Neural cell (in vitro differentiated cells): ENCODE measurements at regions not wholly inside any gene's neighbourhood (a gene's known extent, or its start where the extent isn't known, plus 50 kb on each side); places are given as distances from the start of the nearest gene placed in this dataset.

Source experiments
- H2AFZ ChIP-seq: fragments of 200-600, 300-800 bp; sonication (generic), shearing (Covaris generic); 2 replicates; pipeline ENCODE4 v1.6.0; 2014; ENCODE audit warnings: low read depth, mild to moderate bottlenecking, antibody characterized with exemption, low read length, moderate library complexity
- H3F3A ChIP-seq: fragments of 200-600 bp; shearing (Covaris generic); 2 replicates; pipeline ENCODE4 v1.6.1; 2016; ENCODE audit warnings: mild to moderate bottlenecking, moderate library complexity, mixed read lengths, antibody characterized with exemption, low read length; ENCODE audit not compliant: insufficient read depth, poor library complexity, severe bottlenecking
- H3K27ac ChIP-seq: fragments of 200-600, 300-800 bp; sonication (generic), shearing (Covaris generic); 2 replicates; pipeline ENCODE4 v1.5.1; 2014; ENCODE audit warnings: mild to moderate bottlenecking, low read length, moderate library complexity
- H3K27me3 ChIP-seq: fragments of 300-800, 200-600 bp; sonication (generic), shearing (Covaris generic); 2 replicates; pipeline ENCODE4 v1.6.0; 2014; ENCODE audit warnings: mild to moderate bottlenecking, low read depth, low read length, moderate library complexity; ENCODE audit not compliant: insufficient read depth
- H3K36me3 ChIP-seq: fragments of 300-800, 200-600 bp; sonication (generic), shearing (Covaris generic); 2 replicates; pipeline ENCODE4 v1.5.1; 2014; ENCODE audit warnings: mild to moderate bottlenecking, antibody characterized with exemption, low read length, moderate library complexity; ENCODE audit not compliant: insufficient read depth
- H3K4me2 ChIP-seq: fragments of 300-800, 200-600 bp; sonication (generic), shearing (Covaris generic); 2 replicates; pipeline ENCODE4 v1.6.0; 2014; ENCODE audit warnings: mild to moderate bottlenecking, low read length
- H3K4me3 ChIP-seq: fragments of 300-800, 200-600 bp; sonication (generic), shearing (Covaris generic); 2 replicates; pipeline ENCODE4 v1.5.1; 2014; ENCODE audit warnings: mild to moderate bottlenecking, low read length, moderate library complexity
- H3K79me2 ChIP-seq: fragments of 200-600 bp; shearing (Covaris generic); replicated peaks from 2 replicates; pipeline ENCODE4 v1.6.0; 2014; ENCODE audit warnings: mild to moderate bottlenecking, low read length, moderate library complexity; ENCODE audit not compliant: insufficient read depth
- H3K9ac ChIP-seq: fragments of 300-800, 200-600 bp; sonication (generic), shearing (Covaris generic); 2 replicates; pipeline ENCODE4 v1.6.1; 2016; ENCODE audit warnings: mild to moderate bottlenecking, low read length, mixed read lengths
- H3K9me2 ChIP-seq: fragments of 200-600 bp; shearing (Covaris generic); 2 replicates; pipeline ENCODE4 v1.6.1; 2016; ENCODE audit warnings: mild to moderate bottlenecking, low read length, mixed read lengths; ENCODE audit not compliant: insufficient read depth
- H3K9me3 ChIP-seq: fragments of 200-600, 300-800 bp; sonication (generic), shearing (Covaris generic); 2 replicates; pipeline ENCODE4 v1.6.1; 2016; ENCODE audit warnings: mild to moderate bottlenecking, mixed run types, low read length, moderate library complexity, mixed read lengths
- H4K20me1 ChIP-seq: fragments of 200-600 bp; shearing (Covaris generic); 2 replicates; pipeline ENCODE4 v1.6.1; 2016; ENCODE audit warnings: mild to moderate bottlenecking, mixed run types; ENCODE audit not compliant: insufficient read depth
- EP300 ChIP-seq: fragments of 450-650 bp; conservative IDR thresholded peaks from 2 replicates; pipeline ENCODE4 v1.6.1; 2014; ENCODE audit warnings: antibody characterized with exemption, mild to moderate bottlenecking, moderate library complexity; ENCODE audit not compliant: poor library complexity, severe bottlenecking
- EZH2 ChIP-seq: fragments of 200-600, 300-800 bp; shearing (Covaris generic), sonication (generic); IDR thresholded peaks from 2 replicates; pipeline ENCODE4 v1.6.1; 2014; ENCODE audit warnings: antibody characterized with exemption, low read length, borderline replicate concordance, mild to moderate bottlenecking; ENCODE audit not compliant: insufficient read depth, poor library complexity, severe bottlenecking
- MXI1 ChIP-seq: fragments of 450-650 bp; conservative IDR thresholded peaks from 2 replicates; pipeline ENCODE4 v1.6.1; 2014; ENCODE audit warnings: antibody characterized with exemption, mild to moderate bottlenecking; ENCODE audit not compliant: poor library complexity, severe bottlenecking
- POLR2AphosphoS5 ChIP-seq: IDR thresholded peaks from 2 replicates; pipeline ENCODE4 v1.6.1; 2012
- RAD21 ChIP-seq: fragments of 450-650 bp; conservative IDR thresholded peaks from 2 replicates; pipeline ENCODE4 v1.6.1; 2014; ENCODE audit warnings: antibody characterized with exemption, mild to moderate bottlenecking, moderate library complexity
- SMC3 ChIP-seq: fragments of 450-650 bp; conservative IDR thresholded peaks from 2 replicates; pipeline ENCODE4 v1.6.1; 2014; ENCODE audit warnings: antibody characterized with exemption, mild to moderate bottlenecking, moderate library complexity; ENCODE audit not compliant: poor library complexity
- TAF1 ChIP-seq: IDR thresholded peaks from 2 replicates; pipeline ENCODE4 v1.6.1; 2012; ENCODE audit warnings: low read depth
- TF ChIP-seq, protein P1 (sequence below): fragments of 450-650 bp; IDR thresholded peaks from 2 replicates; pipeline ENCODE4 v1.5.1; 2014; ENCODE audit warnings: antibody characterized with exemption, mild to moderate bottlenecking, moderate library complexity; ENCODE audit not compliant: poor library complexity, severe bottlenecking
- TF ChIP-seq, protein P2 (sequence below): IDR thresholded peaks from 2 replicates; pipeline ENCODE4 v1.6.1; 2012; ENCODE audit warnings: borderline replicate concordance

DNA sequence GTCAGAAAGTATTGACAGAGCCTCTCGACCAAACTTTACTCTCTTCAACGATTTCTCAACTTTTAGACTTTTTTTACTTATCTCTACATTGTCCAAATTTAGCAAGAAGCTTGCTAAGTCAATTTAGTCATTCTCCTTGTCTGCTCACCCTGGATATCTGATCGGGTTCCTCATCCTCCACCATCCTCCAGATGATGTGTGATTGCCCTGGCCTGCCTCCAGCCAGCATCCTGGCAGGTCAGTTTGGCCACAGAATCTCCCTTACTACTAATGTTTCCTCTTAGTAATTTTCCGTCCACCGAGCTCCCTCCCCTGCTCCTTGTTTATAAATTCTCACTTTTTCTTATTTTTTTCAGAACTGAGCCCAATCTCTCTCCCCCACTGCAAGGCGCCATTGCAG lies 167.9 kb upstream of the ZFP42 start:
- Histone ChIP-seq H4K20me1 (no peaks in the 10 kb centered on the region), H3K9me2 (no peaks in the 10 kb centered on the region), H3K27ac (no peak overlapping the region), H2AFZ (no peak overlapping the region), H3K79me2 (no peaks in the 10 kb centered on the region), H3F3A (no peaks in the 10 kb centered on the region), H3K36me3 (no peaks in the 10 kb centered on the region), H3K4me2 (no peak overlapping the region), H3K9ac (no peak overlapping the region), H3K27me3 (no peaks in the 10 kb centered on the region), H3K4me3 (no peak overlapping the region), H3K9me3 (no peaks in the 10 kb centered on the region)
- TF ChIP-seq, protein P1, sequence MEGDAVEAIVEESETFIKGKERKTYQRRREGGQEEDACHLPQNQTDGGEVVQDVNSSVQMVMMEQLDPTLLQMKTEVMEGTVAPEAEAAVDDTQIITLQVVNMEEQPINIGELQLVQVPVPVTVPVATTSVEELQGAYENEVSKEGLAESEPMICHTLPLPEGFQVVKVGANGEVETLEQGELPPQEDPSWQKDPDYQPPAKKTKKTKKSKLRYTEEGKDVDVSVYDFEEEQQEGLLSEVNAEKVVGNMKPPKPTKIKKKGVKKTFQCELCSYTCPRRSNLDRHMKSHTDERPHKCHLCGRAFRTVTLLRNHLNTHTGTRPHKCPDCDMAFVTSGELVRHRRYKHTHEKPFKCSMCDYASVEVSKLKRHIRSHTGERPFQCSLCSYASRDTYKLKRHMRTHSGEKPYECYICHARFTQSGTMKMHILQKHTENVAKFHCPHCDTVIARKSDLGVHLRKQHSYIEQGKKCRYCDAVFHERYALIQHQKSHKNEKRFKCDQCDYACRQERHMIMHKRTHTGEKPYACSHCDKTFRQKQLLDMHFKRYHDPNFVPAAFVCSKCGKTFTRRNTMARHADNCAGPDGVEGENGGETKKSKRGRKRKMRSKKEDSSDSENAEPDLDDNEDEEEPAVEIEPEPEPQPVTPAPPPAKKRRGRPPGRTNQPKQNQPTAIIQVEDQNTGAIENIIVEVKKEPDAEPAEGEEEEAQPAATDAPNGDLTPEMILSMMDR, result no peak
- TF ChIP-seq SMC3 (no peak), EP300 (no peak), TAF1 (no peak), RAD21 (no peak), POLR2AphosphoS5 (no peak), MXI1 (no peak), EZH2 (no peak)
- TF ChIP-seq, protein P2, sequence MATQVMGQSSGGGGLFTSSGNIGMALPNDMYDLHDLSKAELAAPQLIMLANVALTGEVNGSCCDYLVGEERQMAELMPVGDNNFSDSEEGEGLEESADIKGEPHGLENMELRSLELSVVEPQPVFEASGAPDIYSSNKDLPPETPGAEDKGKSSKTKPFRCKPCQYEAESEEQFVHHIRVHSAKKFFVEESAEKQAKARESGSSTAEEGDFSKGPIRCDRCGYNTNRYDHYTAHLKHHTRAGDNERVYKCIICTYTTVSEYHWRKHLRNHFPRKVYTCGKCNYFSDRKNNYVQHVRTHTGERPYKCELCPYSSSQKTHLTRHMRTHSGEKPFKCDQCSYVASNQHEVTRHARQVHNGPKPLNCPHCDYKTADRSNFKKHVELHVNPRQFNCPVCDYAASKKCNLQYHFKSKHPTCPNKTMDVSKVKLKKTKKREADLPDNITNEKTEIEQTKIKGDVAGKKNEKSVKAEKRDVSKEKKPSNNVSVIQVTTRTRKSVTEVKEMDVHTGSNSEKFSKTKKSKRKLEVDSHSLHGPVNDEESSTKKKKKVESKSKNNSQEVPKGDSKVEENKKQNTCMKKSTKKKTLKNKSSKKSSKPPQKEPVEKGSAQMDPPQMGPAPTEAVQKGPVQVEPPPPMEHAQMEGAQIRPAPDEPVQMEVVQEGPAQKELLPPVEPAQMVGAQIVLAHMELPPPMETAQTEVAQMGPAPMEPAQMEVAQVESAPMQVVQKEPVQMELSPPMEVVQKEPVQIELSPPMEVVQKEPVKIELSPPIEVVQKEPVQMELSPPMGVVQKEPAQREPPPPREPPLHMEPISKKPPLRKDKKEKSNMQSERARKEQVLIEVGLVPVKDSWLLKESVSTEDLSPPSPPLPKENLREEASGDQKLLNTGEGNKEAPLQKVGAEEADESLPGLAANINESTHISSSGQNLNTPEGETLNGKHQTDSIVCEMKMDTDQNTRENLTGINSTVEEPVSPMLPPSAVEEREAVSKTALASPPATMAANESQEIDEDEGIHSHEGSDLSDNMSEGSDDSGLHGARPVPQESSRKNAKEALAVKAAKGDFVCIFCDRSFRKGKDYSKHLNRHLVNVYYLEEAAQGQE, result no peak

DNA sequence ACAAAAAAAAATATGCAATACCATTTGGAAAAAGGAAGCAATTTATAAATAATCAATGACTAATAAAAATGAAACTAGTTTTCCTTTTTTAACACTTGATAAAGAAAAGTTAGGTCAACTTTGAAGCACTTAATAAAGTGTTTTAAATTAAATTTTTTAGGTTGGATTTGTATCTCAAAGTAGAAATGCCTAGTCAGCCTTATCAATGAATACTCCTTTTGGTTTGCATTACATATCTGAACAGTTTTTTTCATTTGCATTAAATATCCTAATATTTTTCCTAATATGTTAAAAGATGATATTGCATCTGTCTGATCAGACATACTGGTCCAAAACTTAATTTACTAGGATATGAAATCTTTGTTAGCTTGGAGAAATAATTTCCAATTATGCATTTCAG lies 155.8 kb upstream of the ZFP42 start:
- TF ChIP-seq, protein P2, result no peak
- TF ChIP-seq TAF1 (no peak), MXI1 (no peak), EZH2 (no peak), POLR2AphosphoS5 (no peak), EP300 (no peak), RAD21 (no peak), SMC3 (no peak)
- TF ChIP-seq, protein P1, result no peak
- Histone ChIP-seq H3K9me2 (no peaks in the 10 kb centered on the region), H3K9me3 (no peaks in the 10 kb centered on the region), H3K27me3 (no peaks in the 10 kb centered on the region), H4K20me1 (no peaks in the 10 kb centered on the region), H3K79me2 (no peaks in the 10 kb centered on the region), H3K36me3 (no peaks in the 10 kb centered on the region), H3K9ac (no peak overlapping the region), H2AFZ (no peak overlapping the region), H3F3A (no peaks in the 10 kb centered on the region), H3K27ac (no peak overlapping the region), H3K4me2 (no peak overlapping the region), H3K4me3 (no peak overlapping the region)
